GM23338 (cell line): ENCODE measurements at regions not wholly inside any gene's neighbourhood (a gene's known extent, or its start where the extent isn't known, plus 50 kb on each side); places are given as distances from the start of the nearest gene placed in this dataset.

Experiments
- ATAC-seq: fragments of 200-7000 bp; cut with Tn5 transposase; 3 replicates; pipeline ENCODE4 v1.9.1; 2020
- DNase-seq: peaks from one replicate; pipeline ENCODE4 v3.0.0-alpha.2; 2015; ENCODE audit warnings: low spot score
- H2AFZ ChIP-seq: fragments of 200-600 bp; sonication (generic); 2 replicates; pipeline ENCODE4 v1.8.0; 2016; ENCODE audit warnings: antibody characterized with exemption, mild to moderate bottlenecking, moderate library complexity
- H3F3A ChIP-seq: fragments of 200-600 bp; sonication (generic); replicated peaks from 2 replicates; pipeline ENCODE4 v1.8.0; 2017; ENCODE audit warnings: antibody characterized with exemption, mixed run types, low read depth
- H3K27ac ChIP-seq: fragments of 200-600 bp; sonication (generic); 2 replicates; pipeline ENCODE4 v1.6.1; 2016; ENCODE audit warnings: low read depth
- H3K27me3 ChIP-seq: fragments of 200-600 bp; sonication (generic); 2 replicates; pipeline ENCODE4 v1.8.0; 2016; ENCODE audit warnings: mild to moderate bottlenecking, mixed run types, moderate library complexity; ENCODE audit not compliant: insufficient read depth
- H3K36me3 ChIP-seq: fragments of 200-600 bp; sonication (generic); 2 replicates; pipeline ENCODE4 v1.8.0; 2016; ENCODE audit warnings: mild to moderate bottlenecking; ENCODE audit not compliant: insufficient read depth
- H3K4me1 ChIP-seq: fragments of 200-600 bp; sonication (generic); 2 replicates; pipeline ENCODE4 v1.8.0; 2016; ENCODE audit warnings: mild to moderate bottlenecking, moderate library complexity; ENCODE audit not compliant: insufficient read depth
- H3K4me2 ChIP-seq: fragments of 200-600 bp; sonication (generic); 2 replicates; pipeline ENCODE4 v1.7.1; 2017; ENCODE audit warnings: mixed run types
- H3K4me3 ChIP-seq: fragments of 200-600 bp; sonication (generic); 2 replicates; pipeline ENCODE4 v1.6.1; 2016; ENCODE audit warnings: mixed run types
- H3K79me2 ChIP-seq: fragments of 200-600 bp; sonication (generic); replicated peaks from 2 replicates; pipeline ENCODE4 v1.8.0; 2017; ENCODE audit warnings: mild to moderate bottlenecking; ENCODE audit not compliant: insufficient read depth
- H3K9me2 ChIP-seq: fragments of 200-600 bp; sonication (generic); 2 replicates; pipeline ENCODE4 v1.8.0; 2017; ENCODE audit not compliant: insufficient read depth
- H4K20me1 ChIP-seq: fragments of 200-600 bp; sonication (generic); replicated peaks from 2 replicates; pipeline ENCODE4 v1.8.0; 2017; ENCODE audit warnings: mild to moderate bottlenecking; ENCODE audit not compliant: insufficient read depth
- H3K27ac Mint-ChIP-seq: 2 replicates; pipeline ENCODE4 v1.8.0; 2020; ENCODE audit warnings: inconsistent platforms, mild to moderate bottlenecking, moderate library complexity, mixed read lengths
- H3K27me3 Mint-ChIP-seq: 3 replicates; pipeline ENCODE4 v1.8.0; 2022; ENCODE audit warnings: low read depth, mild to moderate bottlenecking, moderate library complexity, mixed read lengths, inconsistent platforms; ENCODE audit not compliant: insufficient read depth, poor library complexity
- H3K36me3 Mint-ChIP-seq: 3 replicates; pipeline ENCODE4 v1.8.0; 2021; ENCODE audit warnings: low read depth, mild to moderate bottlenecking, inconsistent platforms, moderate library complexity, mixed read lengths
- H3K4me1 Mint-ChIP-seq: 3 replicates; pipeline ENCODE4 v1.8.0; 2020; ENCODE audit warnings: mild to moderate bottlenecking, inconsistent platforms, mixed read lengths
- H3K4me3 Mint-ChIP-seq: 3 replicates; pipeline ENCODE4 v1.8.0; 2021; ENCODE audit warnings: moderate library complexity, mild to moderate bottlenecking, inconsistent platforms, mixed read lengths
- H3K9me3 Mint-ChIP-seq: 3 replicates; pipeline ENCODE4 v1.8.0; 2020; ENCODE audit warnings: moderate library complexity, mild to moderate bottlenecking, inconsistent platforms, mixed read lengths
- CTCF ChIP-seq, 2 experiments: fragments of 200-600 bp in 1 of 2; sonication (generic) in 1 of 2; conservative IDR thresholded peaks; 2 replicates each; pipeline versions ENCODE4 v1.5.1 to v1.6.1; 2016 to 2017; ENCODE audit warnings: antibody characterized with exemption in 2 of 2, low read depth in 2 of 2, mild to moderate bottlenecking in 2 of 2, moderate library complexity in 1 of 2
- EZH2 ChIP-seq: fragments of 200-600 bp; sonication (generic); IDR thresholded peaks from one replicate; pipeline ENCODE4 v1.8.0; 2017; ENCODE audit warnings: antibody characterized with exemption, mild to moderate bottlenecking, low read depth; ENCODE audit not compliant: unreplicated experiment
- EZH2phosphoT487 ChIP-seq: fragments of 200-600 bp; sonication (generic); IDR thresholded peaks from one replicate; pipeline ENCODE4 v1.8.1; 2018; ENCODE audit warnings: antibody characterized with exemption; ENCODE audit not compliant: unreplicated experiment
- JUNB ChIP-seq: IDR thresholded peaks from one replicate; pipeline ENCODE4 v1.6.1; 2016; ENCODE audit warnings: antibody characterized with exemption; ENCODE audit not compliant: unreplicated experiment
- NANOG ChIP-seq: IDR thresholded peaks from 2 replicates; pipeline ENCODE4 v1.6.1; 2016; ENCODE audit warnings: antibody characterized with exemption, borderline replicate concordance
- POLR2AphosphoS5 ChIP-seq: IDR thresholded peaks from 2 replicates; pipeline ENCODE4 v1.6.1; 2016; ENCODE audit warnings: antibody characterized with exemption, low read depth
- REST ChIP-seq: IDR thresholded peaks from one replicate; pipeline ENCODE4 v1.6.1; 2018; ENCODE audit warnings: antibody characterized with exemption; ENCODE audit not compliant: unreplicated experiment
- STAT1 ChIP-seq: IDR thresholded peaks from one replicate; pipeline ENCODE4 v1.6.1; 2016; ENCODE audit warnings: antibody characterized with exemption; ENCODE audit not compliant: unreplicated experiment
- ZNF331 ChIP-seq: fragments of 250-450 bp; sonication (Bioruptor Pico); IDR thresholded peaks from 2 replicates; pipeline ENCODE4 v1.5.0; 2020; ENCODE audit warnings: low read depth, mild to moderate bottlenecking, moderate library complexity
- ZNF462 ChIP-seq: fragments of 250-450 bp; sonication (Bioruptor Pico); IDR thresholded peaks from 2 replicates; pipeline ENCODE4 v1.5.0; 2020; ENCODE audit warnings: mild to moderate bottlenecking, moderate library complexity

- no peak overlapping the region for H3K27ac Mint-ChIP-seq
- Histone ChIP-seq H2AFZ (no peak overlapping the region), H3K27me3 (no peaks in the 10 kb centered on the region), H3F3A (no peaks in the 10 kb centered on the region), H3K9me2 (no peaks in the 10 kb centered on the region), H3K36me3 (no peaks in the 10 kb centered on the region), H3K4me3 (no peak overlapping the region), H3K27ac (no peak overlapping the region), H3K79me2 (no peaks in the 10 kb centered on the region), H3K4me2 (no peak overlapping the region), H4K20me1 (no peaks in the 10 kb centered on the region), H3K4me1 (no peaks in the 10 kb centered on the region)
- no peaks in the 10 kb centered on the region for H3K4me1 Mint-ChIP-seq
- H3K36me3 Mint-ChIP-seq: no peaks in the 10 kb centered on the region
- peaks cover 4% of the 10 kb centered on the region for H3K27me3 Mint-ChIP-seq
- H3K4me3 Mint-ChIP-seq: no peak overlapping the region
- no peak for TF ChIP-seq JUNB
- no peak for TF ChIP-seq ZNF462
- no peak for TF ChIP-seq ZNF331 (CRISPR knock-in tag)
- no peak for TF ChIP-seq EZH2
- no peak for TF ChIP-seq NANOG
- no peak for ATAC-seq
- no peak for DNase-seq
- no peaks in the 10 kb centered on the region for H3K9me3 Mint-ChIP-seq
These were observed 102.2 kb downstream of the SOD2 start for GRCh38 chr6:159590835-159591234.

- no peaks in the 10 kb centered on the region for H3K27me3 ChIP-seq
- ATAC-seq (no peak), DNase-seq (no peak)
- H4K20me1 ChIP-seq: no peaks in the 10 kb centered on the region
- H3K27ac Mint-ChIP-seq: no peak overlapping the region
- no peaks in the 10 kb centered on the region for H3K27me3 Mint-ChIP-seq
- no peak overlapping the region for H2AFZ ChIP-seq
- no peak overlapping the region for H3K4me3 Mint-ChIP-seq
- no peaks in the 10 kb centered on the region for H3K36me3 Mint-ChIP-seq
- no peaks in the 10 kb centered on the region for H3K9me3 Mint-ChIP-seq
- no peaks in the 10 kb centered on the region for H3K4me1 ChIP-seq
- no peak overlapping the region for H3K4me2 ChIP-seq
- no peak overlapping the region for H3K27ac ChIP-seq
- H3K9me2 ChIP-seq: no peaks in the 10 kb centered on the region
- H3K4me1 Mint-ChIP-seq: 0 out of 3 replicates have a peak, but pooled peaks cover 2% of the 10 kb centered on the region
- H3K36me3 ChIP-seq: no peaks in the 10 kb centered on the region
- no peaks in the 10 kb centered on the region for H3F3A ChIP-seq
- no peak overlapping the region for H3K4me3 ChIP-seq
- H3K79me2 ChIP-seq: no peaks in the 10 kb centered on the region
- TF ChIP-seq POLR2AphosphoS5 (no peak), JUNB (no peak), STAT1 (no peak), EZH2phosphoT487 (no peak), CTCF (conservative IDR thresholded peaks at IDR 0.05; ENCODE audit: low read depth in 2 of 2) (no peak), NANOG (no peak), REST (no peak)
These were observed 106.4 kb downstream of the SOD2 start for GRCh38 chr6:159586684-159587083.
